HG02610 (cell line): ENCODE measurements at regions not wholly inside any gene's neighbourhood (a gene's known extent, or its start where the extent isn't known, plus 50 kb on each side); places are given as distances from the start of the nearest gene placed in this dataset.

Source experiments
- ATAC-seq: cut with Tn5 transposase; IDR thresholded peaks from one replicate; pipeline ENCODE4 v1.9.1; 2021; ENCODE audit warnings: mild to moderate bottlenecking, moderate library complexity; ENCODE audit not compliant: unreplicated experiment

DNA sequence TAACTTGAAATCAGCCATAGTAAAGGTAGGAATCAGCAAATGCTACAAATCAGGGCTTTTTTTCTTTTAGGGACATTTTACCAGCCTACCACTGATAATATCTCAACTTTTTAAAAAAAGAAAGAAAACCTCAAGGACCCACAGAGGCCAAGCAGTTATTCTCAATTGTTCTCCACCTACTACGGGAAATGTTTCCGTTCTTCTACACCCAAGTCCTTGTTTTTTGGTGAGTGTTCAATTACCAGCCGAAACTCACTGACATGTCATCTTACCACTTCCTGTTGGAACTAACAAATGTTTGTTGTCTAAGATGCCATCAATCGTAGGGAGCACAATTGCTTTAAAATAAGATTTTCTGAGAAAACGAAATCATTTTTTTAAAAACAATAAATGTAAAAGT, 50.2 kb upstream of the CDK1 start:
- ATAC-seq = no peak

DNA sequence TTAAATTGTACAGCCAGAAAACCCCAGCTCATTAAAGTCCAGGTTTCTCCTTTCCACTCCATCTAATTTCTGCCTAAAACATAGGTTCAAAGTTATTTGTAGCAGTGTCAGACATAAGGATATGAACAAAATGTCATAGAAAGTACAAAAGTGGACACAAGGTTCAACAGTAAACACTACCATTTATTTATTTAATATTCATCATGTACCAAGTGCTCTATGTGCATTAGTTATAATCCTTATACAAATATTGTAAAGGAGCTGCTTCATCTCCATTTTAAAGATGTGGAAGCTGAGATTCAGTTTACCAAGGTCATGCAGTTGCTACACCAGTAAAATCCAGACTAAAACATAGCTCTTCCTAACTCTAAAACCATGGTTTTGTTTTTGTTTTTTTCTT, 52.0 kb upstream of the CDK1 start:
- no peak for ATAC-seq

- ATAC-seq = no peak
Measured at GRCh38 chr10:60722623-60723022, 55.7 kb upstream of the CDK1 start.

DNA sequence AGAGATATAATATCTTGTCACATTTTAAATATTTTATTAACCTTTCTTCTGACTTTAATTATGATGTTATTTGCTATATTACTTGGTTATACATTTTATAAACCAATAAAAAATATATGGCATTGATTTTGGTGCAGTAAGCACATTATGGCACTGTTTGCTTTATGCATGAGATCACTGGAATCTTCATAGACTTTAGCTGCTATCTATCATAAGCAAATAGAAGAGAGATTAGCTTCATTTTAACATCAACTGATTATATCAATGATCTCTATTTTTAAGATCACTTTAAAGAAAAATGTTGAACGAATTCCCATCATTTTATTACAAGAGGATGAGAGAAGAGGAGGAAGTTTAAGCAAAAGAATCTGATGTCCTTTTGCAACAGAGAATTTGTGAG, 58.6 kb upstream of the CDK1 start:
- ATAC-seq = no peak

GRCh38 chr10:60718886-60719285, 59.4 kb upstream of the CDK1 start:
- no peak for ATAC-seq

DNA sequence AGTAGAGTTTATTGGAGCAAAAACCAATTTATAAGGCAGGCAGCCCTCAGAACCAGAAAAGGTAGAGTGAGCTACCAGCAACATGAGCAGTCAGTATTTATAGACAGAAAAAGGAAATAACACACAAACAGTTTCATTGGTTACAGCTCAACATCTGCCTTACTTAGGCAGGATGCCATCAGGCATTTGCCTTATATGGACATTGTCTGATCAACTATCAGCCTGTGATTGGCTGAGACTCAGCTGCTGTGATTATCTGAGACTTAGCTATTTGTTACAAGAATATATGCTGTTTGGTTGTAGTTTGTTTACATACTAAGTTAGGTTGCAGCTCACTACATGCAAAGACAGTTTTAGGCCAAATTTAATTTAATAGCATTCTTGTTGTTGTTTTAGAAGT, 60.4 kb upstream of the CDK1 start:
- no peak for ATAC-seq

DNA sequence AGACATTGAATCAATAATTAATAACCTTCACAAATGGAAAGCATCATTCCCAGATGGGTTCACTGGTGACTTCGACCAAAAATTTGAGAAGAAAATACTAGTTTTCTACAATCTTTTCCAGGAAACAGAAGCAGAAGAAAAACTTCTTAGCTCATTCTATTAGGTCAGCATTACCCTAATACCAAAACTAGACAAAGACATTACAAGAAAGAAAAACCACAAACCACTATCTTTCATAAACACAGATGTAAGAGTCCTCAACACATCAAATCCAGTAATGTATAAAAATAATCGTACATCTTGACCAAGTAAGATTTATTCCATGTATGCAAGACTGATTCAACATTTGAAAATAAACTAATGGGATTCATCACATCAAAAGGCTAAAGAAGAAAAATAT, 64.0 kb upstream of the CDK1 start:
- ATAC-seq = no peak

- ATAC-seq = no peak
Measured at GRCh38 chr10:60711496-60711895, 66.8 kb upstream of the CDK1 start.

DNA sequence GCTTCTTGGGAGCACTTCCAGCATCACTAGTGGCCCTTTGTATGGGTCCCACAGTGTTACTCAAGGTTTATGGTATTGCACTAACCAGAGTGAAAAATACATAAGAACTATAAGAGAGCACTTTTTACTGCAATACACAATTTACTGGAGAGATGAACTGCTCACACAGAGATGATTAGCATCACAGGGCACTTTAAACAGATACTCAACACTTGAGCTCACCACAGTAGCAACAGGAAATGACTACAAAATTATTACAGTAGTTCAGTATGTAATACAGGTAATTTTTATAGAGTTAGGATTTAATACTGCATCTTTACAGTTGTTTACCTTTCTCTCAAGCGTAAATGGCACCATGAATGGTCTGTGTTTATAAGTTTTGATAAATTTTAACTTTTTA, 68.2 kb upstream of the CDK1 start:
- no peak for ATAC-seq

DNA sequence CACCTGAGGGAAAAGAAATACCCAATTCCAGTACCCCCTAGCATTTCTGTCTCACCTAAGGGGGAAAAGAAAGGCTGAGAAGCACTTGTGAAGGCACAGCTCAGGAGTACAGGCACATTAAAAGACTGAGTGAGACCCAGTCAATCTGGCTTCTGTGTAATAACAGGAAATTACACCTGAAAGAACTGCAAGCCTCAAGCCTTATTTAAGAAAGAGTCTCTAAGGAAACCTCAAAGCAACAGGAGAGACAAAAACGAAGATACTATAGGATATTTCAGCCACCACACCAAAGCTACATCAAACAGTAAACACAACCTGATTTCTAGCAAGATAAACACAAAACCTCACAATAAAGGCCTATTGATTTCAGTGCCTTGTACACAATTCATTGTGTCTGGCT, 69.6 kb upstream of the CDK1 start:
- no peak for ATAC-seq

GRCh38 chr10:60707841-60708240, 70.4 kb upstream of the CDK1 start:
- no peak for ATAC-seq

GRCh38 chr10:60706146-60706545, 72.1 kb upstream of the CDK1 start:
- no peak for ATAC-seq

DNA sequence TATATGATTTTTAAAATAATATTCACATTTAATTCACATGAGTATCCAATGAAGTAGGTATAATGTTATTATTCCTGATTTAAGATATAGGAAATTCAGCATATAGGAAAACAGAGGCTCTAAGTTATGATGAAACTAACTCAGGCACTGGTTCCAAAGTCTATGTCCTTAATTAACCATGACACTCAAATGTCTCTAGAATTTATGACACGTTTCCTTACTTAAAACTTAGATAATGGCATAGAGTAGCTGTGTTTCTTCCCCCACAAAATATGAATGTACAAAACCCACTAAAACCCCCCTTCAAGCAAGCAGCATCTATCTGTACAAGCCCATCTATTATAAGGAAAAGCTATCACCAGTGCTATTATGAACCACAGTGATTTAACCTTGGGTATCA, 72.9 kb upstream of the CDK1 start:
- ATAC-seq = no peak

- no peak for ATAC-seq
Measured at GRCh38 chr10:60704471-60704870, 73.8 kb upstream of the CDK1 start.

DNA sequence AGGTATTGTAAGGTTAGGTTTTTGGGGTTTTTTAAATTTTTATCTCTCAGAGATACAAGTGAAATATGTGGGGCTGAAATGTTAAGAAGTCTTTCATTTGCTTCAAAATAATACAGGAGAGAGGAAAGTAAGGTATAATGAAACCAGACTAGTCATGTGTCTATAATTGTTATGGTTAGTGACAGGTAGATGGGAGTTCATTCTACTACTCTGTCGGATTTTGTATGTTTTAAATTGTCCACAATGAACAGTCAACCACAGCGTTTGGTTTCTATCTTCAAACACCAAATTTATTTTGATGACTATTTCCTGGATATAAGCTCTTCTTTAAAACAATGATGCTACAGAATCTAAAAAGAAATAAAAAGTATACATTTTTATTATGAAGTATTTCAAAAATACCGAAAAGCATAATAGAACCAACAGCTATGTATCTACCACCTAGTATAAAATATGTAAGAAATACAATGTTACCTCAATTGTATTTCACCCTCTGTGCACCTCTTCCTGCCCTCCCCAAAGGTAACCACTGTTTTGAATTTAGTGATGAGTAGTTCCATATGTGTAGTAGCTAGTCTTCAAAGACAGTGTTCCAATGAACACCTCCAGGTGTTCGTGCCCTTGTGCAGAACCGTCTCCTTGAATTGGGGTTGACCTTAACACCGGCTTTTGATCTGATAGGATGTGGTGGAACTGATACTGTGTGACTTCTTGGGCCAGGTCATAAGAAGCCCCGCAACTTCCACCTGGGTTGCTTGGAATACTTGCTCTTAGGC, 74.8 kb upstream of the CDK1 start:
- no peak for ATAC-seq

GRCh38 chr10:60687679-60688078, 90.6 kb upstream of the CDK1 start:
- ATAC-seq = no peak

DNA sequence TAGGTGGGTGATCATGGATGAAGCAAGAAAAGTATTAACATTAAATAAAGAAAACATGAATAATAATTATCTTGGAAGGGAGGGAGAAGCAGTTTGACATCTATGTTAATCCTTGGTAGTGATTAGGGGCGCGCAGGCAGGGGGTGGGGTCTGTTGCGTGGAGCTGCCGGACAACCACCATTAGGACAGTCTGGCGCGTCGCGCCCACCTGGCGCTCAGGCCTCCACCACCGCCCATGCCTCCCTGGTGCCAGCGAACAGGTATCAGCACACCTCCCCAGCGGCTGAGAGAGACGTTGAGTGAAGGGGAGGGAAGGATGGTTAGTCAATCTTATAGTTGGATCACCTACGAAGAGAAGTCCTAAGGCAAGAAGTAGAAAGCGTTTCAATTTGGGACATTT, 94.2 kb upstream of the CDK1 start:
- ATAC-seq = no peak

GRCh38 chr10:60681103-60681502, 97.2 kb upstream of the CDK1 start:
- no peak for ATAC-seq

- ATAC-seq = no peak
Measured at GRCh38 chr10:60679388-60679990, 98.8 kb upstream of the CDK1 start.

DNA sequence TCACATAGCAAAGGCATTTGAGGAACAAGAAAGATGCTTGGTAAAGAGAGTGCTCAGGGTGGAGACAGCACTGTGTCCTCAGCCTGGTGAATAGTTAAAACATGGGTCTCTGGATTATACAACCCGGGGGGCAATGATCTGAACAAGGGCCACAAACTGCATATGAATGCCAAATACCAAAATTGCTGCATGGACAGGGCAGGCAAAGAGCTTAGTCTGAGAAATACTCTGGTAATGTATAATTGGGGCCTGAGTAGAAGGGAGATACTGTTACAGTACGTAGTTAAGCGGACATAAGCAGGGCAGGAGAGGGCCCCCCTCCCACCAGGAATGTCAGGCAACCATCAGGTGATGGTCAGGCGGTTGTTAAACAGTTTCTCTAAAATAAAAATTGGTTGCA, 99.3 kb upstream of the CDK1 start:
- no peak for ATAC-seq

DNA sequence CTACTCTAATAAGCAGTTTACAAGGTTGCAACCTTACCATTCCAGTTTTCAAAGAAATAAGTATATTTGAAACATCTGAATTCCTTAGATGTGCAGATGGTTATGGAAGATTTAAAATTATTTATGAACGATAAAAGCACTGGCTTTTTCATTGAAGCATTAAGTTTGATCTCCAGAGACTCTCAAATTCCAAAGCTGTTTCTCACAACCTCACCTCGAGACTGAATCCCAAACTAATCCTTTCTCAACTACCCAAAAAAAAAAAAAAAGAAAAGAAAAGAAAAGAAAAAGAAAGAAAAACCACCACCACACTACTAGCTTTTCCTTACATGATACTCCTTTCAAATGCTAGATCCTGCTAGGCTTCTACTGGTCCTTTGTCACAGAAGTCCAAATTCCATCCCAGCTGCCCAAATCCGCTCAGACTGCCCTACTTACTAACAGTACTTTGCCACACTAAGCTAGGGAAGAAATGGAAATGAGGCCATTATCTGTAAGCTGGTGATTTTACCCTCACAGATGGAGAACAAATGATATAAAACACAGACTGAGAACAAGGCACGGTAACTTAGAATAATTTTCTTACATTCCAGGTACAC, 100.6 kb upstream of the CDK1 start:
- no peak for ATAC-seq

DNA sequence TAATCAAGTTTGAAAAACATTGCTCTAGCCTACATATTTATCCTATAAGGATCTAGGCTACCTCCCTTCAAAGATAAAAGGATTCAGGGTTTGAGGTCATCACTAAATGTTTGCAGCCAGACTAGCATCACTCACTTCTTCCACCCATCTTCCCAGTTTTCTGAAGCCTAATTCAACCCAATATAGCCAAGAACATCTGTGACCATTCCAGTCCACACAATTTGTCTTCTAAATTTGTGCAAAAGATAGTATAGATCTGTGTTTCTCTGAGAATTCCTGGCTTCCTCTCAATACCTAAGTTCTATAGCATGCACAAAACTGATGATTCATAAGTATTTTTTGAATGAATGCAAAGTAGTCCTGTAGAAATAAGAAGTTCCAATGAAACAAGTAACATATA, 103.0 kb upstream of the CDK1 start:
- ATAC-seq = no peak

- ATAC-seq = no peak
Measured at GRCh38 chr10:60669501-60669900, 108.8 kb upstream of the CDK1 start.
